Right lobe of liver (tissue), 6 donors: ENCODE measurements at regions not wholly inside any gene's neighbourhood (a gene's known extent, or its start where the extent isn't known, plus 50 kb on each side); places are given as distances from the start of the nearest gene placed in this dataset.

Experiments
- ATAC-seq, 4 donors: fragments of 200-7000 bp; cut with Tn5 transposase; one replicate each; pipeline ENCODE4 v1.9.1; 2020; ENCODE audit warnings: mild to moderate bottlenecking in 4 of 4, moderate library complexity in 4 of 4
- DNase-seq, 3 donors: peaks; one replicate each; pipeline ENCODE4 v3.0.0-alpha.2; 2020
- H3K27ac ChIP-seq, 3 donors: fragments of 200-600 bp; one replicate each; pipeline ENCODE4 v1.8.0; 2022
- H3K27me3 ChIP-seq, 2 donors: fragments of 200-600 bp; one replicate each; pipeline ENCODE4 v1.8.0; 2022
- H3K36me3 ChIP-seq, 4 donors: fragments of 200-600 bp; sonication (generic) in 1 of 4; one replicate each; pipeline versions ENCODE4 v1.5.1 to v1.8.0; 2017 to 2022; ENCODE audit warnings: control low read depth in 1 of 4
- H3K4me1 ChIP-seq, 4 donors: fragments of 200-600 bp; sonication (generic) in 1 of 4; one replicate each; pipeline versions ENCODE4 v1.5.1 to v1.8.0; 2017 to 2022; ENCODE audit warnings: control low read depth in 1 of 4
- H3K4me3 ChIP-seq, 3 donors: fragments of 200-600 bp; one replicate each; pipeline ENCODE4 v1.8.0; 2022
- H3K9me3 ChIP-seq, 4 donors: fragments of 200-600 bp; sonication (generic) in 1 of 4; one replicate each; pipeline versions ENCODE4 v1.5.1 to v1.8.0; 2017 to 2022; ENCODE audit warnings: control low read depth in 1 of 4
- POLR2A ChIP-seq: fragments of 450-650 bp; IDR thresholded peaks from one replicate; pipeline ENCODE4 v1.6.1; 2017; ENCODE audit warnings: antibody characterized with exemption, mild to moderate bottlenecking
- WGBS: methylation state at CpG from one replicate; pipeline ENCODE4 v1.1.6; 2018; ENCODE audit warnings: low coverage, low lambda C conversion rate; ENCODE audit not compliant: insufficient coverage; ENCODE audit errors: missing lambda C conversion rate; 5-methylcytosine and 5-hydroxymethylcytosine counted together
- intact Hi-C, 2 donors: fragments of 100-400 bp; cut with DNase I; formaldehyde crosslinking; loops; one replicate each; pipeline versions ENCODE4 v1.11.2 to v1.14.1; 2022
- TF ChIP-seq, protein P1 (sequence below), 4 donors: fragments of 200-600 bp in 3 of 4; fragments of 450-650 bp in 1 of 4; IDR thresholded peaks; one replicate each; pipeline versions ENCODE4 v1.5.1 to v1.8.0; 2016 to 2022; ENCODE audit warnings: antibody characterized with exemption in 4 of 4, mild to moderate bottlenecking in 2 of 4
- donor health status: DM: no; HTN: yes; CAD: no.
- donor health status: DM: no; HTN: no; CAD: no.
- donor health status: DM: no; HTN: no; CAD: no.
- donor health status: DM: no; HTN: yes; CAD: no.
- donor health status: DM: no; HTN: yes; CAD: no.

DNA sequence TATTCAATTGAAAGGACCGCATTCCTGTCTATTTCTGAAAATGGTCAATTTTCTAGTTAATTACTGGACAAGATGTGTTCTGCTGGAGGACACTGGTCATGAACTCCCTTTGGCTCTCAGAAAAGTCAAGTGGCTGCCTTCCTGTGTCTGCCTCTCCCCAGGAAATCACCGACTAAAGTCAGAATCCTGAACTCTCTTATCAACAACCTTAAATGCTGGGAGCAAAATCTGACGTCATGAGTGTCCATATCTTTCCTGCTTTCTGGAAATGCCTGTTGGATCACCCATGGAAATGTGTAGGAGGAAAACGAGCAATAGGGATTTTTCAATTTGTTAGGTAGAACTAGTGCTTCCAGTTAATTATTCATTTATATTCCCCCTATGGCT, 53.5 kb upstream of the PLCB1 start:
- Histone ChIP-seq H3K27ac (no peak overlapping the region), H3K9me3 (no peaks in the 10 kb centered on the region), H3K4me3 (no peak overlapping the region), H3K4me1 (no peaks in the 10 kb centered on the region), H3K27me3 (no peaks in the 10 kb centered on the region), H3K36me3 (no peaks in the 10 kb centered on the region)
- WGBS, result 48% methylated on average over 4 of the region's 4 CpGs
- ATAC-seq, result peak; percentile 53 to 87 (median 76)
- peak in 1 of 3 donors; percentile 44 for DNase-seq
- TF ChIP-seq, protein P1, sequence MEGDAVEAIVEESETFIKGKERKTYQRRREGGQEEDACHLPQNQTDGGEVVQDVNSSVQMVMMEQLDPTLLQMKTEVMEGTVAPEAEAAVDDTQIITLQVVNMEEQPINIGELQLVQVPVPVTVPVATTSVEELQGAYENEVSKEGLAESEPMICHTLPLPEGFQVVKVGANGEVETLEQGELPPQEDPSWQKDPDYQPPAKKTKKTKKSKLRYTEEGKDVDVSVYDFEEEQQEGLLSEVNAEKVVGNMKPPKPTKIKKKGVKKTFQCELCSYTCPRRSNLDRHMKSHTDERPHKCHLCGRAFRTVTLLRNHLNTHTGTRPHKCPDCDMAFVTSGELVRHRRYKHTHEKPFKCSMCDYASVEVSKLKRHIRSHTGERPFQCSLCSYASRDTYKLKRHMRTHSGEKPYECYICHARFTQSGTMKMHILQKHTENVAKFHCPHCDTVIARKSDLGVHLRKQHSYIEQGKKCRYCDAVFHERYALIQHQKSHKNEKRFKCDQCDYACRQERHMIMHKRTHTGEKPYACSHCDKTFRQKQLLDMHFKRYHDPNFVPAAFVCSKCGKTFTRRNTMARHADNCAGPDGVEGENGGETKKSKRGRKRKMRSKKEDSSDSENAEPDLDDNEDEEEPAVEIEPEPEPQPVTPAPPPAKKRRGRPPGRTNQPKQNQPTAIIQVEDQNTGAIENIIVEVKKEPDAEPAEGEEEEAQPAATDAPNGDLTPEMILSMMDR (IDR thresholded peaks at IDR 0.05), result no peak
- no peak for TF ChIP-seq POLR2A
- intact Hi-C loops, result no loop called here

DNA sequence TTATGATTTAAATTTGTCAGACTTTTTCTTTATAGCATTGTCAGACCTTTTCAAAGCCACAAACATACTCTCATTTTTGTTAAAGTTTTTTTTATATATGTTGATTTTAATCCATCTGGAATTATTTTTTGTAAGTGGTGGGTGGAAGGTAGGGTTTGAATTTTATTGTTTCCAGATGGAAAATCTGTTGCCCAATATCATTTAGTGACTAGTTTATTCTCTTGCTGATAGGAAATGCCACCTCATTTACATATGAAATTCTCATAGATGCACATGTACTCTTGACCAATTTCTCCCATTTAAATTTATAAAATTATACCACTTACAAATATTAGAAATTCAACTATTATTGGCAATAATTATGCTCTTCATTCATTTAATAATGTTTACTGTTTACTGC, 52.1 kb upstream of the PLCB1 start:
- intact Hi-C loops, result no loop called here
- Histone ChIP-seq H3K27ac (no peak overlapping the region), H3K27me3 (no peaks in the 10 kb centered on the region), H3K4me1 (no peaks in the 10 kb centered on the region), H3K9me3 (no peaks in the 10 kb centered on the region), H3K4me3 (no peak overlapping the region), H3K36me3 (no peaks in the 10 kb centered on the region)
- no peak for TF ChIP-seq POLR2A
- TF ChIP-seq, protein P1 (IDR thresholded peaks at IDR 0.05), result no peak
- no peak for DNase-seq
- ATAC-seq, result no peak

DNA sequence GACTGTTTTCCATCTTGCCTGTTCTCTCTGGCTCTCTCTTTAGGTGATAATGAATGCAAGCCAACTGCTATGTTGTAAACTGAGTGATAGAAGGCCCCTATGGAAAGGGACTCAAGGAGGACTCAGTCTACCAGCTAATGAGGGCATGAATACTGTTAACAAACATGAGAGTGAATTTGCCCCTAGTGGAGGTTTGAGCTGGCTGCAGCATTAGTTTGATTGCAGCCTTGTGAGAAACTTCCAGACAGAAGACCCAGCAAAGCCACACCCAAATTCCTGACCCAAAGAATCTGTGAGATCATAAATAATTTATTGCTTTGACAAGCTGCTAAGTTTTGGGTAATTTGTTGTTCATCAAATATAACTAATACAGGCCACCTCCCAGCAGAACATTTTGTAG, 50.0 kb upstream of the PLCB1 start:
- Histone ChIP-seq H3K27me3 (no peaks in the 10 kb centered on the region), H3K4me1 (no peaks in the 10 kb centered on the region), H3K4me3 (no peak overlapping the region), H3K36me3 (no peaks in the 10 kb centered on the region), H3K27ac (no peak overlapping the region), H3K9me3 (no peaks in the 10 kb centered on the region)
- no peak for DNase-seq
- intact Hi-C loops, result no loop called here
- TF ChIP-seq, protein P1 (IDR thresholded peaks at IDR 0.05), result no peak
- TF ChIP-seq POLR2A, result no peak
- no peak for ATAC-seq
